GM18873 (cell line): ENCODE measurements at regions not wholly inside any gene's neighbourhood (a gene's known extent, or its start where the extent isn't known, plus 50 kb on each side); places are given as distances from the start of the nearest gene placed in this dataset.

Experiments
- ATAC-seq: cut with Tn5 transposase; IDR thresholded peaks from one replicate; pipeline ENCODE4 v1.9.1; 2021; ENCODE audit warnings: mild to moderate bottlenecking, moderate library complexity, moderate number of reproducible peaks; ENCODE audit not compliant: unreplicated experiment, low FRiP score

GRCh38 chr4:146029939-146030710, 91.5 kb upstream of the ZNF827 start:
- ATAC-seq = peak; percentile 78

DNA sequence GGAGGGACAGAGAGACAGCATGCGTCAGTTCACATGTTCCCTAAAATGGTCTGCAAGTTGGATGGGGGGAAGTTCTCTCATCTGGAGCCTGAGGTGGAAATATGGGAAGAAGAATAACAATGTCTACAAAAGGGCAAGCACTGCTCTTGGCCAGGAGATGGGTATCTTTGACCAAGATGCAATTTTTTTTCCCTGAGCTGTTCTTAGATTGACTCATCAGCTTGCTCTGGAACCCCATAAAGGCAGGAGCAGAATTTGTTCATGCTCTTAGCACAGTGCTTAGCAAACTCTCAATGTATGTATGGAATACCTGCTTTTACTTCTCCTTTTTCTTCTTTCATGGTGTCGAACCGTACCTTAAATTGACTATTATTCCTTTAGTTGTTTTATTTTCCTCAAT, 90.5 kb upstream of the ZNF827 start:
- ATAC-seq = peak; percentile 43

DNA sequence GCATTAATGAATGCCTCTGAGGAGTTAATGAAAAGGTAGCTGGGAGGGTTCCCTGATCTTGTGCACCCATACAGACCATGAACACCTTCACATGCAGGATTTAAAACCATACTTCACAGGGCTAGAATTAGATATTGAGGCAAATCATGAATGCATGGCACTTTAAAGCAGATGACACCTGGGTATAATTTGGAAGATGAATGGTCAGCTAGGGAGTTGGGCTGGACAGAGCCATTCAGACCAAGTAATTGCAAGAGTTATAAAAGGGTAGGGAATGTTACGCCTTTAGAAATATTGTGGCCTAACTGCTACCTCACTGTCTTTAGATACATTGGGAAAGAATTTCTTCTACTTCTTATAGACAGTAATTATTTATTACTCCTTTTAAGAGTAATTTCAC, 89.1 kb upstream of the ZNF827 start:
- no peak for ATAC-seq

DNA sequence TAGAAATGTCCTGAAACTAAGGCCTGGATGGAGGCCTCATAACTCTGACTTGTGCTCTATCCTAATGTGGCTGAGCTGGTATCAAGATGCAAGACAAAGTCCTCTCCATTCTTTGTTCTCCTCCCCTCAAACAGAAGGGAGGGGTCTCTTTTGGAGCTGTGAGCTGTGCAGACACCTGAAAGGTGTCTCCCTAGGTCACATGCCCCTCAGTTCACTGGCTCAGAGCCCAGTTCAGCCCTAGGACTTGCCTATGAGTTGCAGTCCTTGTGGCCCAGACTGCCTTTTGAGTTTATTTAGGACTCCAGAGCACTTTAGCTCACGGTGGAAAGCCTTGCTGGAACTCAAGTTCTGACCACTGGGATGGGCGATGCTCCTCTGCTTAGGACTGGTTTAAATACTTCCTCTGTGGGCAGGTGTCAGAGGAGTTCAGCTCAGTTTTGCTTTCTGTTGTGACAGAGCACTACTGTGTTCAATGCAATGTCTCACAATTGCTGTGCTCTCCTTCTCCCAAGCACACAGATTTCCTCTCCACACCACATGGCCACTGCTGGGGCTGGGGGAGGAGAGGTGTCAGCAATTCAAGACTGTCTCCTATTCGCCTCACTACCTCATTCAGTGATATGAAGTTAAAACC, 84.8 kb upstream of the ZNF827 start:
- ATAC-seq = peak; percentile 95

- no peak for ATAC-seq
These were observed 83.9 kb upstream of the ZNF827 start for GRCh38 chr4:146022541-146022940.

- ATAC-seq = no peak
These were observed 79.6 kb upstream of the ZNF827 start for GRCh38 chr4:146018247-146018646.

- no peak for ATAC-seq
These were observed 66.1 kb upstream of the ZNF827 start for GRCh38 chr4:146004730-146005129.

DNA sequence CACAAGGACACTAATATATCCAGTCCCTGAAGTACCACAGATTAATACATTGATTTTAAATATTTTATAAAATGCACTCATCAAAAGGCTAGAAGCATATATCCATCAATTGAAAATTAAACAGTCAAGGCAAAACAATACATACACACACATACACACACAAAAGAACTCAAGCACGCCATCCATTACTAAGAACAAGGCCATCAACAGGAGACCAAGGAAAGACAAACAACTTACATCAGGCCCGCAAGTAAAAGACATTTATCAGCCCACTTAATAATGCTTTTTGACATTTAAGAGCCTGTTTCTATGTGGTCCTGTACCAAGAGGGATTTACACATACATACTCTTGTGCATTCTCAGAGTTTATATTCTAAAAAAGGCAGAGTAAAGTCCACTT, 50.0 kb upstream of the ZNF827 start:
- no peak for ATAC-seq
